ENCODE measurements at regions not wholly inside any gene's neighbourhood (a gene's known extent, or its start where the extent isn't known, plus 50 kb on each side); places are given as distances from the start of the nearest gene placed in this dataset.

- ChIA-PET POLR2A (no interaction called here), CTCF (no interaction called here)
- no peak overlapping the region for H3K4me3 ChIP-seq (ENCODE audit: low read depth, low read length)
These were observed 148.6 kb upstream of the IRX6 start for GRCh38 chr16:55175389-55175788.

GRCh38 chr16:55176901-55177300, 147.1 kb upstream of the IRX6 start:
- POLR2A ChIA-PET, result no interaction called here
- TF ChIP-seq, protein P1, sequence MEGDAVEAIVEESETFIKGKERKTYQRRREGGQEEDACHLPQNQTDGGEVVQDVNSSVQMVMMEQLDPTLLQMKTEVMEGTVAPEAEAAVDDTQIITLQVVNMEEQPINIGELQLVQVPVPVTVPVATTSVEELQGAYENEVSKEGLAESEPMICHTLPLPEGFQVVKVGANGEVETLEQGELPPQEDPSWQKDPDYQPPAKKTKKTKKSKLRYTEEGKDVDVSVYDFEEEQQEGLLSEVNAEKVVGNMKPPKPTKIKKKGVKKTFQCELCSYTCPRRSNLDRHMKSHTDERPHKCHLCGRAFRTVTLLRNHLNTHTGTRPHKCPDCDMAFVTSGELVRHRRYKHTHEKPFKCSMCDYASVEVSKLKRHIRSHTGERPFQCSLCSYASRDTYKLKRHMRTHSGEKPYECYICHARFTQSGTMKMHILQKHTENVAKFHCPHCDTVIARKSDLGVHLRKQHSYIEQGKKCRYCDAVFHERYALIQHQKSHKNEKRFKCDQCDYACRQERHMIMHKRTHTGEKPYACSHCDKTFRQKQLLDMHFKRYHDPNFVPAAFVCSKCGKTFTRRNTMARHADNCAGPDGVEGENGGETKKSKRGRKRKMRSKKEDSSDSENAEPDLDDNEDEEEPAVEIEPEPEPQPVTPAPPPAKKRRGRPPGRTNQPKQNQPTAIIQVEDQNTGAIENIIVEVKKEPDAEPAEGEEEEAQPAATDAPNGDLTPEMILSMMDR (IDR thresholded peaks at IDR 0.05; ENCODE audit: insufficient read depth, low read length, missing control alignments), result no peak
- DNase-seq (ENCODE audit: low read depth, low spot score), result no peak
- H3K4me3 ChIP-seq (ENCODE audit: low read depth, low read length), result no peak overlapping the region
- CTCF ChIA-PET, result no interaction called here

More at GRCh38 chr16:55175389-55175788, 148.6 kb upstream of the IRX6 start:
- TF ChIP-seq, protein P1 (IDR thresholded peaks at IDR 0.05; ENCODE audit: insufficient read depth, low read length, missing control alignments), result no peak
- no peak for DNase-seq (ENCODE audit: low read depth, low spot score)

GRCh38 chr16:55179411-55179810, 144.6 kb upstream of the IRX6 start:
- ChIA-PET POLR2A (no interaction called here), CTCF (no interaction called here)
- TF ChIP-seq, protein P1 (IDR thresholded peaks at IDR 0.05; ENCODE audit: insufficient read depth, low read length, missing control alignments), result no peak
- no peak for DNase-seq (ENCODE audit: low read depth, low spot score)
- no peak overlapping the region for H3K4me3 ChIP-seq (ENCODE audit: low read depth, low read length)

- ChIA-PET POLR2A (no interaction called here), CTCF (no interaction called here)
- TF ChIP-seq, protein P1 (IDR thresholded peaks at IDR 0.05; ENCODE audit: insufficient read depth, low read length, missing control alignments), result no peak
- H3K4me3 ChIP-seq (ENCODE audit: low read depth, low read length), result no peak overlapping the region
- DNase-seq (ENCODE audit: low read depth, low spot score), result no peak
These were observed 144.0 kb upstream of the IRX6 start for GRCh38 chr16:55179852-55180585.

DNA sequence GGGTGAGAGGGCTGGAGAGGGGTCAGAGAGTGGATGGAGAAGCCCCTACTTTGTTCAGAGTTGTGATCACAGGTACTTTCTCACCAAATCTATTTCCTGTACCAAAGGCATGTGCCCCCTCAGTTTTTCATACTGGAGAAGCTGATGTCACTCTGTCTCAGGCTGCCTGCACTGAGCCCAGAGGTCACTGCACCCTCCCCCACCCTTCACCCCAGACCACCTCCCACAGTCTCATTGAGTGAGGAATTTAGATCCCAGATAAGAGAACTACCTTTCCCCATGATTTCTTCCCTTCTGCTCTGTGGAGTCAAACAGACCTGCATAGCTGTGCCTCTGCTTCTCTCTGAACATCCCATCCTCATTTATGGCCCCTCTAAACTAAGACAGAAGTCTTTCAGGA, 140.0 kb upstream of the IRX6 start:
- H3K4me3 ChIP-seq (ENCODE audit: low read depth, low read length), result no peak overlapping the region
- TF ChIP-seq, protein P1 (IDR thresholded peaks at IDR 0.05; ENCODE audit: insufficient read depth, low read length, missing control alignments), result no peak
- CTCF ChIA-PET, result no interaction called here
- POLR2A ChIA-PET, result no interaction called here
- no peak for DNase-seq (ENCODE audit: low read depth, low spot score)

- no peak for DNase-seq (ENCODE audit: low read depth, low spot score)
- POLR2A ChIA-PET, result no interaction called here
These were observed 139.4 kb upstream of the IRX6 start for GRCh38 chr16:55184619-55185018.

More at GRCh38 chr16:55184619-55185018, 139.4 kb upstream of the IRX6 start:
- TF ChIP-seq, protein P1 (IDR thresholded peaks at IDR 0.05; ENCODE audit: insufficient read depth, low read length, missing control alignments), result no peak
- CTCF ChIA-PET, result no interaction called here
- H3K4me3 ChIP-seq (ENCODE audit: low read depth, low read length), result no peak overlapping the region
